HCT116 (cell line): ENCODE measurements at regions not wholly inside any gene's neighbourhood (a gene's known extent, or its start where the extent isn't known, plus 50 kb on each side); places are given as distances from the start of the nearest gene placed in this dataset.

Experiments
- ATAC-seq: fragments of 200-7000 bp; cut with Tn5 transposase; 2 replicates; pipeline ENCODE4 v1.9.1; 2020; ENCODE audit warnings: mild to moderate bottlenecking, moderate library complexity
- BruUV-seq: library from RNA; stranded (reverse); fragments of 400-500 nt; replicated peaks from 2 replicates; lab custom pipeline; 2021; lab: Mats Ljungman, UMichigan
- CTCF ChIA-PET: fragments of 300-600 bp; sonication (Branson Sonifier 250); formaldehyde crosslinking; loops from one replicate; lab custom pipeline; 2021; ENCODE audit warnings: antibody characterized with exemption; lab: Charles Lee
- POLR2A ChIA-PET: fragments of 300-600, 350-600 bp; sonication (Branson Sonifier 250); formaldehyde crosslinking; loops from one replicate; lab custom pipeline; 2021; ENCODE audit warnings: antibody characterized with exemption; lab: Charles Lee
- RAD21 ChIA-PET, 2 experiments: fragments of 300-600 bp; sonication (Branson Sonifier 250); formaldehyde crosslinking; loops; one replicate each; lab custom pipeline; 2023; ENCODE audit warnings: low total read pairs in 2 of 2; ENCODE audit not compliant: uncharacterized antibody in 2 of 2, unreplicated experiment in 2 of 2, low non-redundant PET in 1 of 2; lab: Charles Lee
- DNase-seq: peaks from one replicate; pipeline ENCODE4 v3.0.0-alpha.2; 2010; ENCODE audit warnings: low read depth, low spot score
- H2AFZ ChIP-seq: fragments of 200-600 bp; shearing (Covaris generic), sonication (generic); 2 replicates; pipeline ENCODE4 v1.6.1; 2017; ENCODE audit warnings: low read depth, mixed run types, mixed read lengths, antibody characterized with exemption, low read length; ENCODE audit not compliant: poor library complexity, severe bottlenecking
- H3K27ac ChIP-seq: 2 replicates; pipeline ENCODE4 v1.5.1; 2012; ENCODE audit warnings: low read depth, low read length
- H3K27me3 ChIP-seq: fragments of 200-600 bp; sonication (generic); 2 replicates; pipeline ENCODE4 v1.6.1; 2016; ENCODE audit warnings: mixed run types, low read length, mixed read lengths; ENCODE audit not compliant: insufficient read depth
- H3K36me3 ChIP-seq, 2 experiments: fragments of 200-500 bp in 1 of 2; fragments of 200-600 bp in 1 of 2; sonication (Bioruptor generic) in 1 of 2; sonication (generic) in 1 of 2; 2 replicates each; pipeline versions ENCODE4 v1.5.1 to v1.6.1; 2014 to 2016; ENCODE audit warnings: low read length in 2 of 2, inconsistent platforms in 1 of 2, mixed read lengths in 1 of 2, mixed run types in 1 of 2; ENCODE audit not compliant: insufficient read depth in 2 of 2, control insufficient read depth in 1 of 2
- H3K4me1 ChIP-seq, 2 experiments: fragments of 200-600 bp in 1 of 2; sonication (generic) in 1 of 2; 2 replicates each; pipeline versions ENCODE4 v1.5.1 to v1.6.1; 2012 to 2017; ENCODE audit warnings: low read length in 2 of 2, inconsistent platforms in 1 of 2, mild to moderate bottlenecking in 1 of 2, mixed read lengths in 1 of 2, mixed run types in 1 of 2, moderate library complexity in 1 of 2; ENCODE audit not compliant: insufficient read depth in 2 of 2, control insufficient read depth in 1 of 2
- H3K4me2 ChIP-seq: fragments of 200-600 bp; sonication (generic); 2 replicates; pipeline ENCODE4 v1.6.1; 2017; ENCODE audit warnings: mixed run types, low read length, mixed read lengths
- H3K4me3 ChIP-seq, 2 experiments: fragments of 200-600 bp in 1 of 2; sonication (generic) in 1 of 2; replicated peaks in 1 of 2; 2 replicates each; pipeline ENCODE4 v1.5.1; 2011 to 2016; ENCODE audit warnings: low read length in 2 of 2, control low read depth in 1 of 2, low read depth in 1 of 2, mild to moderate bottlenecking in 1 of 2, mixed read lengths in 1 of 2, mixed run types in 1 of 2
- H3K79me2 ChIP-seq: fragments of 200-600 bp; sonication (generic); 2 replicates; pipeline ENCODE4 v1.6.1; 2017; ENCODE audit warnings: mild to moderate bottlenecking, mixed run types, low read length, moderate library complexity, mixed read lengths; ENCODE audit not compliant: insufficient read depth
- H3K9ac ChIP-seq: fragments of 200-600 bp; sonication (generic); 2 replicates; pipeline ENCODE4 v1.6.1; 2016; ENCODE audit warnings: low read length, mixed read lengths
- H3K9me2 ChIP-seq: fragments of 200-600 bp; sonication (generic), shearing (Covaris generic); 2 replicates; pipeline ENCODE4 v1.6.1; 2017; ENCODE audit warnings: mixed run types, mild to moderate bottlenecking, moderate library complexity; ENCODE audit not compliant: insufficient read depth
- H3K9me3 ChIP-seq, 2 experiments: fragments of 200-500 bp in 1 of 2; fragments of 200-600 bp in 1 of 2; sonication (Bioruptor generic) in 1 of 2; sonication (generic) in 1 of 2; 2 replicates each; pipeline ENCODE4 v1.6.1; 2014 to 2017; ENCODE audit warnings: low read length in 2 of 2, mixed read lengths in 2 of 2, inconsistent platforms in 1 of 2, low read depth in 1 of 2, mild to moderate bottlenecking in 1 of 2, mixed run types in 1 of 2, moderate library complexity in 1 of 2; ENCODE audit not compliant: control insufficient read depth in 1 of 2, insufficient read depth in 1 of 2
- H4K20me1 ChIP-seq: fragments of 200-600 bp; sonication (generic), shearing (Covaris generic); 2 replicates; pipeline ENCODE4 v1.6.1; 2017; ENCODE audit warnings: mixed run types, mild to moderate bottlenecking, moderate library complexity; ENCODE audit not compliant: insufficient read depth
- CBX3 ChIP-seq: IDR thresholded peaks from 2 replicates; pipeline ENCODE4 v1.6.1; 2012; ENCODE audit warnings: low read depth
- CEBPB ChIP-seq: IDR thresholded peaks from 2 replicates; pipeline ENCODE4 v1.6.1; 2012; ENCODE audit warnings: low read depth
- EGR1 ChIP-seq: IDR thresholded peaks from 2 replicates; pipeline ENCODE4 v1.6.1; 2012; ENCODE audit warnings: low read depth
- JUND ChIP-seq: IDR thresholded peaks from 2 replicates; pipeline ENCODE4 v1.6.1; 2012
- TCF7L2 ChIP-seq: IDR thresholded peaks from 2 replicates; pipeline ENCODE4 v1.7.0; 2011; ENCODE audit warnings: borderline replicate concordance, inconsistent platforms; ENCODE audit not compliant: insufficient read depth, insufficient read length; ENCODE audit errors: extremely low read depth
- ZFX ChIP-seq: fragments of 450-650 bp; IDR thresholded peaks from 2 replicates; pipeline ENCODE4 v1.6.1; 2017
- ZNF274 ChIP-seq: fragments of 200-500 bp; sonication (Bioruptor generic); IDR thresholded peaks from 2 replicates; pipeline ENCODE4 v1.6.1; 2014; ENCODE audit warnings: mild to moderate bottlenecking, low read depth, low read length, inconsistent platforms
- intact Hi-C: fragments of 100-400 bp; cut with micrococcal nuclease; formaldehyde crosslinking; loops from 2 replicates; pipeline ENCODE4 v1.10.0; 2022
- TF ChIP-seq, protein P1 (sequence below): IDR thresholded peaks from 2 replicates; pipeline ENCODE4 v1.6.1; 2011; ENCODE audit warnings: mild to moderate bottlenecking, low read length, moderate library complexity; ENCODE audit not compliant: insufficient replicate concordance; ENCODE audit errors: extremely low read depth

DNA sequence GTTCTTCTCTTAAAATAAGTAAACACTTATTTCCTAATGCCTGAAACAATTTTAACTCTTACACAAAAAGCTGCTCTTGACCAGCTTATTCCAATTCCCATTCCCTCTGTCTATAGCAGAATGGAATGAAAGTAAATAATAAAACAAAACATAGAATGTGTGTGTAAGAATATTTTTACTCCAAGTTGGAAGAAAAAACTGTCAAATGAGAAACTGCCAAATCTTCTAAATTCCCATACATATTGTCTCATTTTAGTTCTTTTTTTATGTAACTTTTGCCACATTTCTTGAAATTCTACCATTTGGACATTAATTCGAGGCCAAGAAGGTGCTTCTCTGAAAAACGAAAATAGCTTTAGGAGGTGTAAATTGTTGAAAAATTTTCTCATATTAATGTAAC lies 477.1 kb downstream of the FAT4 start:
- H3K79me2 ChIP-seq: no peaks in the 10 kb centered on the region
- no peak overlapping the region for H3K9ac ChIP-seq
- no peaks in the 10 kb centered on the region for H3K9me3 ChIP-seq
- H3K27me3 ChIP-seq: no peaks in the 10 kb centered on the region
- H3K36me3 ChIP-seq: no peaks in the 10 kb centered on the region
- intact Hi-C loops: no loop called here
- BruUV-seq: no TSS peak
- no peak overlapping the region for H3K27ac ChIP-seq
- no peak overlapping the region for H3K4me3 ChIP-seq
- RAD21 ChIA-PET: no interaction called here
- H2AFZ ChIP-seq: no peak overlapping the region
- DNase-seq (no peak), ATAC-seq (no peak)
- no peaks in the 10 kb centered on the region for H4K20me1 ChIP-seq
- H3K4me2 ChIP-seq: no peak overlapping the region
- H3K9me2 ChIP-seq: no peaks in the 10 kb centered on the region
- H3K4me1 ChIP-seq: no peaks in the 10 kb centered on the region
- TF ChIP-seq CBX3 (no peak), EGR1 (no peak), ZFX (no peak), CEBPB (no peak)
- CTCF ChIA-PET: no interaction called here
- POLR2A ChIA-PET: no interaction called here

DNA sequence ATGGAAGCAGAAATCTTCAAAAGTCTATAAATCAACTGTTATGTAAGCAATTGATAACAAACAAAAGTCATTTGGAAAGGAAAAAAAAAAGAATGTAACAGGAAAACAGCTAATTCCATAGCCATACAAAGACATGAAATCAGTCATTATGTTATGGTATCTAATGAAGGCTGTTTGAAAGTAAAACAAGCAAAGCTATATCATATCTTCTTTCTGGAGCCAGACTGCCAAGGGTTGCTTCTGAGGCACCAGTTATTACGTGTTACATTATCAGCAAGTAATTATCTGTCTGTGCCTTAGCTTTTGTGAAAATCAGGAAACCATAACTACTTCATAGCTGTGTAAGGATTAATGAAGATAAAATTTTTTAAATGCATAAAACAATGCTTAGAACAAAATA lies 480.2 kb downstream of the FAT4 start:
- DNase-seq: no peak
- Histone ChIP-seq H3K79me2 (no peaks in the 10 kb centered on the region), H2AFZ (peak overlapping the region; percentile 65), H3K27me3 (no peaks in the 10 kb centered on the region), H4K20me1 (no peaks in the 10 kb centered on the region), H3K4me3 (no peak overlapping the region), H3K27ac (no peak overlapping the region), H3K4me1 (no peaks in the 10 kb centered on the region), H3K9me3 (no peaks in the 10 kb centered on the region), H3K9me2 (no peaks in the 10 kb centered on the region), H3K4me2 (no peak overlapping the region), H3K36me3 (no peaks in the 10 kb centered on the region), H3K9ac (no peak overlapping the region)
- no peak for ATAC-seq
- BruUV-seq: no TSS peak
- intact Hi-C loops: no loop called here
- ChIA-PET POLR2A (no interaction called here), CTCF (no interaction called here), RAD21 (no interaction called here)
- no peak for TF ChIP-seq CBX3
- TF ChIP-seq TCF7L2: no peak
- TF ChIP-seq, protein P1, sequence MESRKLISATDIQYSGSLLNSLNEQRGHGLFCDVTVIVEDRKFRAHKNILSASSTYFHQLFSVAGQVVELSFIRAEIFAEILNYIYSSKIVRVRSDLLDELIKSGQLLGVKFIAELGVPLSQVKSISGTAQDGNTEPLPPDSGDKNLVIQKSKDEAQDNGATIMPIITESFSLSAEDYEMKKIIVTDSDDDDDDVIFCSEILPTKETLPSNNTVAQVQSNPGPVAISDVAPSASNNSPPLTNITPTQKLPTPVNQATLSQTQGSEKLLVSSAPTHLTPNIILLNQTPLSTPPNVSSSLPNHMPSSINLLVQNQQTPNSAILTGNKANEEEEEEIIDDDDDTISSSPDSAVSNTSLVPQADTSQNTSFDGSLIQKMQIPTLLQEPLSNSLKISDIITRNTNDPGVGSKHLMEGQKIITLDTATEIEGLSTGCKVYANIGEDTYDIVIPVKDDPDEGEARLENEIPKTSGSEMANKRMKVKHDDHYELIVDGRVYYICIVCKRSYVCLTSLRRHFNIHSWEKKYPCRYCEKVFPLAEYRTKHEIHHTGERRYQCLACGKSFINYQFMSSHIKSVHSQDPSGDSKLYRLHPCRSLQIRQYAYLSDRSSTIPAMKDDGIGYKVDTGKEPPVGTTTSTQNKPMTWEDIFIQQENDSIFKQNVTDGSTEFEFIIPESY: no peak
- no peak for TF ChIP-seq JUND
- TF ChIP-seq ZNF274: no peak
